ENCODE measurements at regions not wholly inside any gene's neighbourhood (a gene's known extent, or its start where the extent isn't known, plus 50 kb on each side); places are given as distances from the start of the nearest gene placed in this dataset.

GRCh38 chr20:52532674-52533073, 341.1 kb upstream of the ZFP64 start:
- no peak for TF ChIP-seq POLR2AphosphoS5 (IDR thresholded peaks at IDR 0.05)
- no peak for TF ChIP-seq POLR2A (IDR thresholded peaks at IDR 0.05)
